VCaP (cell line): ENCODE measurements at regions not wholly inside any gene's neighbourhood (a gene's known extent, or its start where the extent isn't known, plus 50 kb on each side); places are given as distances from the start of the nearest gene placed in this dataset.

Experiments
- H3K27ac ChIP-seq: fragments of 450-650 bp; 2 replicates; pipeline ENCODE4 v1.5.1; 2017
- TF ChIP-seq, protein P1 (sequence below): fragments of 450-650 bp; conservative IDR thresholded peaks from 2 replicates; pipeline ENCODE4 v1.5.1; 2017; ENCODE audit warnings: mild to moderate bottlenecking, moderate library complexity

GRCh38 chr11:80886684-80887083 lies 1445.9 kb upstream of the TENM4 start:
- TF ChIP-seq, protein P1, sequence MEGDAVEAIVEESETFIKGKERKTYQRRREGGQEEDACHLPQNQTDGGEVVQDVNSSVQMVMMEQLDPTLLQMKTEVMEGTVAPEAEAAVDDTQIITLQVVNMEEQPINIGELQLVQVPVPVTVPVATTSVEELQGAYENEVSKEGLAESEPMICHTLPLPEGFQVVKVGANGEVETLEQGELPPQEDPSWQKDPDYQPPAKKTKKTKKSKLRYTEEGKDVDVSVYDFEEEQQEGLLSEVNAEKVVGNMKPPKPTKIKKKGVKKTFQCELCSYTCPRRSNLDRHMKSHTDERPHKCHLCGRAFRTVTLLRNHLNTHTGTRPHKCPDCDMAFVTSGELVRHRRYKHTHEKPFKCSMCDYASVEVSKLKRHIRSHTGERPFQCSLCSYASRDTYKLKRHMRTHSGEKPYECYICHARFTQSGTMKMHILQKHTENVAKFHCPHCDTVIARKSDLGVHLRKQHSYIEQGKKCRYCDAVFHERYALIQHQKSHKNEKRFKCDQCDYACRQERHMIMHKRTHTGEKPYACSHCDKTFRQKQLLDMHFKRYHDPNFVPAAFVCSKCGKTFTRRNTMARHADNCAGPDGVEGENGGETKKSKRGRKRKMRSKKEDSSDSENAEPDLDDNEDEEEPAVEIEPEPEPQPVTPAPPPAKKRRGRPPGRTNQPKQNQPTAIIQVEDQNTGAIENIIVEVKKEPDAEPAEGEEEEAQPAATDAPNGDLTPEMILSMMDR: no peak
- H3K27ac ChIP-seq: no peak overlapping the region

- TF ChIP-seq, protein P1: no peak
These were observed 1432.6 kb upstream of the TENM4 start for GRCh38 chr11:80873310-80873999.

DNA sequence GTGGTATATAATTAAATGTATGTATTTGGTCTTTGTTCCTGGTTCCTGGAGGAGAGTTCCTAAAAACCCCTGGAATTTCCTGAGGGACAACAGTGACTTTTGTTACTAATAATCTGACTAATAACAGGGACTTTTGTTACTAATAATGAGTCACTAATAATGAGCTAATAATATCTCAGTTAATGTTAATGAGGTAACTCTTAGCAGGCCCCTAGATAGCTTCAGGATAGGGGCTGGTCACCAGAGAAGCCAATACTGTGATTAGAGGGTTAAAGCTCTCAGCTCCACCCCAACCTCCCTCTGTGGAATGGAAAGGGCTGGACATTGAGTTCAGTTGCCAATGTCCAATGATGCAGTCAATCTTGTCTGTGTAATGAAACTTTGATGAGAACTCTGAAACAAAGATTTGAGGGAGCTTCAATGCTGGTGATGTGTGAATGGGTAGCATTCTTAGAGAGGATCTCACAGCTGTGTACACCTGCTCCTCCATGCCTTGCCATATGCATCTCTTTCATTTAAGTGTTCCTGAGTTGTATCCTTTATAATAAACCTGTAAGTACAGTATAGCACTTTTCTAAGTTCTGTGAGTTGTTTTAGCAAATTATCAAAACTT lies 1431.4 kb upstream of the TENM4 start:
- TF ChIP-seq, protein P1: no peak
- H3K27ac ChIP-seq: no peak overlapping the region

More at GRCh38 chr11:80873310-80873999, 1432.6 kb upstream of the TENM4 start:
- no peak overlapping the region for H3K27ac ChIP-seq

- no peak overlapping the region for H3K27ac ChIP-seq
- TF ChIP-seq, protein P1: no peak
These were observed 1428.0 kb upstream of the TENM4 start for GRCh38 chr11:80868831-80869230.

- TF ChIP-seq, protein P1: no peak
- H3K27ac ChIP-seq: no peak overlapping the region
These were observed 1421.2 kb upstream of the TENM4 start for GRCh38 chr11:80862011-80862410.

- TF ChIP-seq, protein P1: no peak
These were observed 1420.4 kb upstream of the TENM4 start for GRCh38 chr11:80861193-80861592.

GRCh38 chr11:80860632-80861031 lies 1419.8 kb upstream of the TENM4 start:
- no peak overlapping the region for H3K27ac ChIP-seq
- TF ChIP-seq, protein P1: no peak

More at GRCh38 chr11:80861193-80861592, 1420.4 kb upstream of the TENM4 start:
- no peak overlapping the region for H3K27ac ChIP-seq
